HEK293T (cell line): ENCODE measurements at regions not wholly inside any gene's neighbourhood (a gene's known extent, or its start where the extent isn't known, plus 50 kb on each side); places are given as distances from the start of the nearest gene placed in this dataset.

Source experiments
- ARNT ChIP-seq: fragments of 450-650 bp; IDR thresholded peaks from 2 replicates; pipeline ENCODE4 v1.6.1; 2017; ENCODE audit warnings: mild to moderate bottlenecking
- BHLHE40 ChIP-seq: fragments of 450-650 bp; IDR thresholded peaks from 2 replicates; pipeline ENCODE4 v1.6.1; 2016; ENCODE audit warnings: mild to moderate bottlenecking, moderate library complexity, borderline replicate concordance
- CTBP1 ChIP-seq: fragments of 450-650 bp; IDR thresholded peaks from 2 replicates; pipeline ENCODE4 v1.6.1; 2016; ENCODE audit warnings: borderline replicate concordance
- ELF4 ChIP-seq: fragments of 450-650 bp; IDR thresholded peaks from 2 replicates; pipeline ENCODE4 v1.6.1; 2017; ENCODE audit warnings: antibody characterized with exemption
- FOXA1 ChIP-seq: fragments of 450-650 bp; IDR thresholded peaks from 2 replicates; pipeline ENCODE4 v1.6.1; 2016; ENCODE audit warnings: mild to moderate bottlenecking
- FOXK2 ChIP-seq: fragments of 450-650 bp; IDR thresholded peaks from 2 replicates; pipeline ENCODE4 v1.6.1; 2016; ENCODE audit warnings: mild to moderate bottlenecking
- FOXM1 ChIP-seq: fragments of 450-650 bp; IDR thresholded peaks from 2 replicates; pipeline ENCODE4 v1.6.1; 2017; ENCODE audit warnings: mild to moderate bottlenecking, borderline replicate concordance
- HDGF ChIP-seq: fragments of 450-650 bp; IDR thresholded peaks from 2 replicates; pipeline ENCODE4 v1.6.1; 2017; ENCODE audit warnings: antibody characterized with exemption, borderline replicate concordance
- L3MBTL2 ChIP-seq: fragments of 450-650 bp; conservative IDR thresholded peaks from 2 replicates; pipeline ENCODE4 v1.6.1; 2016; ENCODE audit warnings: mild to moderate bottlenecking
- PKNOX1 ChIP-seq: fragments of 450-650 bp; IDR thresholded peaks from 2 replicates; pipeline ENCODE4 v1.6.1; 2016
- SP1 ChIP-seq: fragments of 450-650 bp; IDR thresholded peaks from 2 replicates; pipeline ENCODE4 v1.6.1; 2017
- TARDBP ChIP-seq: fragments of 450-650 bp; IDR thresholded peaks from 2 replicates; pipeline ENCODE4 v1.6.1; 2016
- ZNF384 ChIP-seq: fragments of 450-650 bp; IDR thresholded peaks from 2 replicates; pipeline ENCODE4 v1.6.1; 2016

DNA sequence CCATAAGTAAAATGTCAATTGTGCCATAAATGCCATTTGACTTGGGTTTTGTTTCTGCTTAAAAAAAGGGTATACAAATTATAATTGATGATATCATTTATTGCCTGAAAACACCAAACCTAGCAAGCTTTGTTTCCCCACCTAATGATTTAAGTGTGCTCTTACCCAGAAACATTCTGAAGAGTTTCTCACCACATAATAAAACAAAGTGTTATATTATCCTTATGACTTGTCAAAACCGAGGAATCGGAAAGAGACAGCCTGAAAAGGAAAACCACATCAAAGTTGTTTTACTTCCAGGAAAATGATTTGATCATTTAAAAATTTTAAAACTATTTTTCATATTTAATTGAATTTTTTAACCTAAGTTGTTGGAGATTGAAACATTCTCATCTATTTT lies 170.5 kb upstream of the SLC39A10 start:
- TF ChIP-seq BHLHE40 (no peak), CTBP1 (no peak), ZNF384 (no peak), FOXA1 (no peak), HDGF (no peak), ARNT (no peak), SP1 (no peak), FOXM1 (no peak), ELF4 (no peak), TARDBP (no peak), PKNOX1 (no peak), FOXK2 (no peak), L3MBTL2 (no peak)
